HG02870 (cell line): ENCODE measurements at regions not wholly inside any gene's neighbourhood (a gene's known extent, or its start where the extent isn't known, plus 50 kb on each side); places are given as distances from the start of the nearest gene placed in this dataset.
"Not testable (repeated sequence)": the region's sequence is repeated elsewhere in the genome, so short reads cannot be mapped to it uniquely, and the experiment has no call there.

ENCODE experiments used
- ATAC-seq: cut with Tn5 transposase; IDR thresholded peaks from one replicate; pipeline ENCODE4 v1.9.1; 2021; ENCODE audit warnings: mild to moderate bottlenecking, moderate library complexity; ENCODE audit not compliant: unreplicated experiment

GRCh38 chr3:195999176-195999575 lies 82.7 kb downstream of the TFRC start:
- not testable (repeated sequence) for ATAC-seq

- not testable (repeated sequence) for ATAC-seq
These were observed 85.6 kb downstream of the TFRC start for GRCh38 chr3:195996314-195996713.

- ATAC-seq, result not testable (repeated sequence)
These were observed 86.0 kb upstream of the TNK2 start for GRCh38 chr3:195994343-195994742.

- ATAC-seq, result not testable (repeated sequence)
These were observed 85.3 kb upstream of the TNK2 start for GRCh38 chr3:195993671-195994070.

GRCh38 chr3:195992956-195993595 lies 84.7 kb upstream of the TNK2 start:
- ATAC-seq, result not testable (repeated sequence)

GRCh38 chr3:195991986-195992385 lies 83.6 kb upstream of the TNK2 start:
- ATAC-seq, result not testable (repeated sequence)

- not testable (repeated sequence) for ATAC-seq
These were observed 82.9 kb upstream of the TNK2 start for GRCh38 chr3:195991243-195991642.

- not testable (repeated sequence) for ATAC-seq
These were observed 82.5 kb upstream of the TNK2 start for GRCh38 chr3:195990841-195991174.

GRCh38 chr3:195989921-195990840 lies 81.8 kb upstream of the TNK2 start:
- peak; percentile 86 for ATAC-seq

- peak; percentile 27 for ATAC-seq
These were observed 81.0 kb upstream of the TNK2 start for GRCh38 chr3:195989197-195989920.

GRCh38 chr3:195988764-195989163 lies 80.4 kb upstream of the TNK2 start:
- not testable (repeated sequence) for ATAC-seq

- ATAC-seq, result not testable (repeated sequence)
These were observed 78.7 kb upstream of the TNK2 start for GRCh38 chr3:195987001-195987400.

GRCh38 chr3:195986576-195986975 lies 78.2 kb upstream of the TNK2 start:
- ATAC-seq, result not testable (repeated sequence)

GRCh38 chr3:195985348-195985920 lies 77.1 kb upstream of the TNK2 start:
- ATAC-seq, result not testable (repeated sequence)

GRCh38 chr3:195984392-195985030 lies 76.2 kb upstream of the TNK2 start:
- ATAC-seq, result not testable (repeated sequence)

- ATAC-seq, result not testable (repeated sequence)
These were observed 75.5 kb upstream of the TNK2 start for GRCh38 chr3:195983880-195984279.

- ATAC-seq, result not testable (repeated sequence)
These were observed 74.4 kb upstream of the TNK2 start for GRCh38 chr3:195982754-195983153.

GRCh38 chr3:195981778-195982177 lies 73.4 kb upstream of the TNK2 start:
- not testable (repeated sequence) for ATAC-seq

GRCh38 chr3:195979877-195980276 lies 71.5 kb upstream of the TNK2 start:
- not testable (repeated sequence) for ATAC-seq

GRCh38 chr3:195978585-195978984 lies 70.2 kb upstream of the TNK2 start:
- not testable (repeated sequence) for ATAC-seq
